ENCODE measurements at regions not wholly inside any gene's neighbourhood (a gene's known extent, or its start where the extent isn't known, plus 50 kb on each side); places are given as distances from the start of the nearest gene placed in this dataset.

- Histone ChIP-seq H3K27ac (no peak overlapping the region), H3K9me3 (no peaks in the 10 kb centered on the region), H3K4me3 (no peak overlapping the region), H3K36me3 (no peaks in the 10 kb centered on the region), H3K27me3 (no peaks in the 10 kb centered on the region), H3K4me1 (peaks cover 0 to 11% (median 0%) of the 10 kb centered on the region in 4 donors)
- TF ChIP-seq EP300 (IDR thresholded peaks at IDR 0.05) (no peak), POLR2A (IDR thresholded peaks at IDR 0.05) (no peak), POLR2AphosphoS5 (IDR thresholded peaks at IDR 0.05) (no peak), CTCF (IDR thresholded peaks at IDR 0.05) (no peak)
- no peak for DNase-seq
- 87 to 96% (median 92%) methylated on average over 3 of the region's 3 CpGs for WGBS, 5 donors
- intact Hi-C loops (cut with DNase I; ENCODE audit: low total_unique reads) = no loop called here
Observed at GRCh38 chr15:35738370-35738769, 192.4 kb upstream of the DPH6 start.

GRCh38 chr15:35740761-35741160, 194.8 kb upstream of the DPH6 start:
- no peak overlapping the region for H3K4me3 ChIP-seq
- no peaks in the 10 kb centered on the region for H3K9me3 ChIP-seq
- H3K36me3 ChIP-seq = no peaks in the 10 kb centered on the region
- TF ChIP-seq POLR2AphosphoS5 (IDR thresholded peaks at IDR 0.05) (no peak), POLR2A (IDR thresholded peaks at IDR 0.05) (no peak), CTCF (IDR thresholded peaks at IDR 0.05) (no peak)
- intact Hi-C loops (cut with DNase I; ENCODE audit: low total_unique reads) = no loop called here
- peaks cover 0 to 11% (median 0%) of the 10 kb centered on the region in 4 donors for H3K4me1 ChIP-seq
- DNase-seq = peak in 1 of 2 donors; percentile 58
- no peaks in the 10 kb centered on the region for H3K27me3 ChIP-seq
- H3K27ac ChIP-seq = no peak overlapping the region

GRCh38 chr15:35741395-35741794, 195.4 kb upstream of the DPH6 start:
- WGBS, 5 donors = 31 to 56% (median 40%) methylated on average over 1 of the region's 1 CpG
- Histone ChIP-seq H3K27me3 (no peaks in the 10 kb centered on the region), H3K9me3 (no peaks in the 10 kb centered on the region), H3K4me1 (peaks cover 0 to 5% (median 0%) of the 10 kb centered on the region in 4 donors), H3K36me3 (no peaks in the 10 kb centered on the region), H3K27ac (no peak overlapping the region), H3K4me3 (no peak overlapping the region)
- DNase-seq = no peak
- TF ChIP-seq POLR2AphosphoS5 (IDR thresholded peaks at IDR 0.05) (no peak), EP300 (IDR thresholded peaks at IDR 0.05) (no peak), POLR2A (IDR thresholded peaks at IDR 0.05) (no peak), CTCF (IDR thresholded peaks at IDR 0.05) (no peak)
- intact Hi-C loops (cut with DNase I; ENCODE audit: low total_unique reads) = no loop called here

GRCh38 chr15:35741881-35742280, 195.9 kb upstream of the DPH6 start:
- Histone ChIP-seq H3K9me3 (no peaks in the 10 kb centered on the region), H3K27ac (no peak overlapping the region), H3K27me3 (no peaks in the 10 kb centered on the region), H3K4me3 (no peak overlapping the region), H3K4me1 (no peaks in the 10 kb centered on the region), H3K36me3 (no peaks in the 10 kb centered on the region)
- intact Hi-C loops (cut with DNase I; ENCODE audit: low total_unique reads) = no loop called here
- no peak for TF ChIP-seq CTCF (IDR thresholded peaks at IDR 0.05)
- TF ChIP-seq EP300 (IDR thresholded peaks at IDR 0.05) = no peak
- no peak for TF ChIP-seq POLR2A (IDR thresholded peaks at IDR 0.05)
- no peak for TF ChIP-seq POLR2AphosphoS5 (IDR thresholded peaks at IDR 0.05)
- DNase-seq = no peak
